ENCODE measurements at regions not wholly inside any gene's neighbourhood (a gene's known extent, or its start where the extent isn't known, plus 50 kb on each side); places are given as distances from the start of the nearest gene placed in this dataset.

GRCh38 chr5:40401284-40402006, 278.3 kb upstream of the PTGER4 start:
- Histone ChIP-seq H3K9me3 (ENCODE audit: control extremely low read depth in 1 of 5, control insufficient read depth in 4 of 5, insufficient read depth in 2 of 5, low read depth in 1 of 5, low read length in 4 of 5) (no peaks in the 10 kb centered on the region), H3K4me3 (ENCODE audit: control insufficient read depth in 1 of 7, extremely low read depth in 1 of 7, insufficient read depth in 4 of 7, low read depth in 2 of 7, low read length in 6 of 7) (no peak overlapping the region), H3K36me3 (ENCODE audit: control insufficient read depth in 4 of 4, insufficient read depth in 4 of 4, low read length in 3 of 4) (no peaks in the 10 kb centered on the region), H3K27me3 (replicated peaks in 2 of 5; ENCODE audit: control insufficient read depth in 4 of 5, insufficient read depth in 5 of 5, low read length in 4 of 5) (no peaks in the 10 kb centered on the region), H3K4me1 (ENCODE audit: control extremely low read depth in 1 of 4, control insufficient read depth in 4 of 4, insufficient read depth in 4 of 4, low read length in 3 of 4) (peaks cover 11 to 32% (median 14%) of the 10 kb centered on the region in 4 experiments), H3K27ac (ENCODE audit: insufficient read depth in 1 of 2, low read depth in 1 of 2, low read length in 2 of 2, poor library complexity in 1 of 2, severe bottlenecking in 2 of 2) (no peak overlapping the region)
- no peak for DNase-seq
- ChIA-PET CTCF (interaction anchor here (0.8 to 1.7 kb wide), 4 partner anchors 9 to 16 kb away, joined by 3 to 9 read pairs (median 5); no protein-coding TSS in a partner anchor), POLR2A (no interaction called here)
- 85% methylated on average over 4 of the region's 4 CpGs for WGBS (ENCODE audit: insufficient coverage)

- POLR2A ChIA-PET: no interaction called here
- CTCF ChIA-PET: no interaction called here
- no peak overlapping the region for H3K27ac ChIP-seq (ENCODE audit: insufficient read depth in 1 of 2, low read depth in 1 of 2, low read length in 2 of 2, poor library complexity in 1 of 2, severe bottlenecking in 2 of 2)
- no peaks in the 10 kb centered on the region for H3K27me3 ChIP-seq (replicated peaks in 2 of 5; ENCODE audit: control insufficient read depth in 4 of 5, insufficient read depth in 5 of 5, low read length in 4 of 5)
- H3K36me3 ChIP-seq (ENCODE audit: control insufficient read depth in 4 of 4, insufficient read depth in 4 of 4, low read length in 3 of 4): no peaks in the 10 kb centered on the region
- no peaks in the 10 kb centered on the region for H3K9me3 ChIP-seq (ENCODE audit: control extremely low read depth in 1 of 5, control insufficient read depth in 4 of 5, insufficient read depth in 2 of 5, low read depth in 1 of 5, low read length in 4 of 5)
- peaks cover 5 to 22% (median 7%) of the 10 kb centered on the region in 4 experiments for H3K4me1 ChIP-seq (ENCODE audit: control extremely low read depth in 1 of 4, control insufficient read depth in 4 of 4, insufficient read depth in 4 of 4, low read length in 3 of 4)
- DNase-seq: no peak
- no CpG with 5 or more reads among the region's 1 CpG for WGBS (ENCODE audit: insufficient coverage)
- no peak overlapping the region for H3K4me3 ChIP-seq (ENCODE audit: control insufficient read depth in 1 of 7, extremely low read depth in 1 of 7, insufficient read depth in 4 of 7, low read depth in 2 of 7, low read length in 6 of 7)
These were observed 279.5 kb upstream of the PTGER4 start for GRCh38 chr5:40400245-40400644.

- no peak for DNase-seq
- Histone ChIP-seq H3K4me3 (ENCODE audit: control insufficient read depth in 1 of 7, extremely low read depth in 1 of 7, insufficient read depth in 4 of 7, low read depth in 2 of 7, low read length in 6 of 7) (no peak overlapping the region), H3K36me3 (ENCODE audit: control insufficient read depth in 4 of 4, insufficient read depth in 4 of 4, low read length in 3 of 4) (no peaks in the 10 kb centered on the region), H3K27me3 (replicated peaks in 2 of 5; ENCODE audit: control insufficient read depth in 4 of 5, insufficient read depth in 5 of 5, low read length in 4 of 5) (no peaks in the 10 kb centered on the region), H3K9me3 (ENCODE audit: control extremely low read depth in 1 of 5, control insufficient read depth in 4 of 5, insufficient read depth in 2 of 5, low read depth in 1 of 5, low read length in 4 of 5) (no peaks in the 10 kb centered on the region), H3K27ac (ENCODE audit: insufficient read depth in 1 of 2, low read depth in 1 of 2, low read length in 2 of 2, poor library complexity in 1 of 2, severe bottlenecking in 2 of 2) (no peak overlapping the region), H3K4me1 (ENCODE audit: control extremely low read depth in 1 of 4, control insufficient read depth in 4 of 4, insufficient read depth in 4 of 4, low read length in 3 of 4) (peaks cover 0 to 13% (median under 1%) of the 10 kb centered on the region in 4 experiments)
- CTCF ChIA-PET: no interaction called here
- POLR2A ChIA-PET: no interaction called here
- WGBS (ENCODE audit: insufficient coverage): 100% methylated on average over 1 of the region's 1 CpG
These were observed 280.4 kb upstream of the PTGER4 start for GRCh38 chr5:40399349-40399748.

- no peak for DNase-seq
- H3K36me3 ChIP-seq (ENCODE audit: control insufficient read depth in 4 of 4, insufficient read depth in 4 of 4, low read length in 3 of 4): no peaks in the 10 kb centered on the region
- H3K4me3 ChIP-seq (ENCODE audit: control insufficient read depth in 1 of 7, extremely low read depth in 1 of 7, insufficient read depth in 4 of 7, low read depth in 2 of 7, low read length in 6 of 7): no peak overlapping the region
- no peaks in the 10 kb centered on the region for H3K27me3 ChIP-seq (replicated peaks in 2 of 5; ENCODE audit: control insufficient read depth in 4 of 5, insufficient read depth in 5 of 5, low read length in 4 of 5)
- no peaks in the 10 kb centered on the region for H3K9me3 ChIP-seq (ENCODE audit: control extremely low read depth in 1 of 5, control insufficient read depth in 4 of 5, insufficient read depth in 2 of 5, low read depth in 1 of 5, low read length in 4 of 5)
- ChIA-PET CTCF (interaction anchor here (1.1 to 1.6 kb wide), 4 partner anchors 8 to 255 kb away, joined by 3 to 4 read pairs (median 4); no protein-coding TSS in a partner anchor), POLR2A (no interaction called here)
- H3K27ac ChIP-seq (ENCODE audit: insufficient read depth in 1 of 2, low read depth in 1 of 2, low read length in 2 of 2, poor library complexity in 1 of 2, severe bottlenecking in 2 of 2): no peak overlapping the region
- H3K4me1 ChIP-seq (ENCODE audit: control extremely low read depth in 1 of 4, control insufficient read depth in 4 of 4, insufficient read depth in 4 of 4, low read length in 3 of 4): peaks cover 0 to 9% (median 0%) of the 10 kb centered on the region in 4 experiments
- WGBS (ENCODE audit: insufficient coverage): 100% methylated on average over 1 of the region's 1 CpG
These were observed 281.7 kb upstream of the PTGER4 start for GRCh38 chr5:40397976-40398375.

- ChIA-PET POLR2A (no interaction called here), CTCF (interaction anchor here (1.1 to 1.6 kb wide), 4 partner anchors 9 to 256 kb away, joined by 3 to 4 read pairs (median 4); no protein-coding TSS in a partner anchor)
- peaks cover 0 to 8% (median 0%) of the 10 kb centered on the region in 4 experiments for H3K4me1 ChIP-seq (ENCODE audit: control extremely low read depth in 1 of 4, control insufficient read depth in 4 of 4, insufficient read depth in 4 of 4, low read length in 3 of 4)
- no peak overlapping the region for H3K27ac ChIP-seq (ENCODE audit: insufficient read depth in 1 of 2, low read depth in 1 of 2, low read length in 2 of 2, poor library complexity in 1 of 2, severe bottlenecking in 2 of 2)
- WGBS (ENCODE audit: insufficient coverage): 60% methylated on average over 2 of the region's 2 CpGs
- H3K4me3 ChIP-seq (ENCODE audit: control insufficient read depth in 1 of 7, extremely low read depth in 1 of 7, insufficient read depth in 4 of 7, low read depth in 2 of 7, low read length in 6 of 7): no peak overlapping the region
- H3K27me3 ChIP-seq (replicated peaks in 2 of 5; ENCODE audit: control insufficient read depth in 4 of 5, insufficient read depth in 5 of 5, low read length in 4 of 5): no peaks in the 10 kb centered on the region
- no peak for DNase-seq
- no peaks in the 10 kb centered on the region for H3K9me3 ChIP-seq (ENCODE audit: control extremely low read depth in 1 of 5, control insufficient read depth in 4 of 5, insufficient read depth in 2 of 5, low read depth in 1 of 5, low read length in 4 of 5)
- no peaks in the 10 kb centered on the region for H3K36me3 ChIP-seq (ENCODE audit: control insufficient read depth in 4 of 4, insufficient read depth in 4 of 4, low read length in 3 of 4)
These were observed 282.6 kb upstream of the PTGER4 start for GRCh38 chr5:40397091-40397490.

- Histone ChIP-seq H3K36me3 (ENCODE audit: control insufficient read depth in 4 of 4, insufficient read depth in 4 of 4, low read length in 3 of 4) (no peaks in the 10 kb centered on the region), H3K27me3 (replicated peaks in 2 of 5; ENCODE audit: control insufficient read depth in 4 of 5, insufficient read depth in 5 of 5, low read length in 4 of 5) (no peaks in the 10 kb centered on the region), H3K9me3 (ENCODE audit: control extremely low read depth in 1 of 5, control insufficient read depth in 4 of 5, insufficient read depth in 2 of 5, low read depth in 1 of 5, low read length in 4 of 5) (no peaks in the 10 kb centered on the region), H3K4me1 (ENCODE audit: control extremely low read depth in 1 of 4, control insufficient read depth in 4 of 4, insufficient read depth in 4 of 4, low read length in 3 of 4) (peaks cover 0 to 2% (median under 1%) of the 10 kb centered on the region in 4 experiments), H3K27ac (ENCODE audit: insufficient read depth in 1 of 2, low read depth in 1 of 2, low read length in 2 of 2, poor library complexity in 1 of 2, severe bottlenecking in 2 of 2) (no peak overlapping the region), H3K4me3 (ENCODE audit: control insufficient read depth in 1 of 7, extremely low read depth in 1 of 7, insufficient read depth in 4 of 7, low read depth in 2 of 7, low read length in 6 of 7) (no peak overlapping the region)
- ChIA-PET CTCF (interaction anchor here (1.4 kb wide), 1 partner anchor 14 kb away, joined by 4 read pairs; no protein-coding TSS in a partner anchor), POLR2A (no interaction called here)
- WGBS (ENCODE audit: insufficient coverage): no CpG with 5 or more reads among the region's 1 CpG
- DNase-seq: peak in 1 of 3 donors; percentile 60
These were observed 283.4 kb upstream of the PTGER4 start for GRCh38 chr5:40396317-40396716.

- H3K27me3 ChIP-seq (replicated peaks in 2 of 5; ENCODE audit: control insufficient read depth in 4 of 5, insufficient read depth in 5 of 5, low read length in 4 of 5): no peaks in the 10 kb centered on the region
- no peak overlapping the region for H3K27ac ChIP-seq (ENCODE audit: insufficient read depth in 1 of 2, low read depth in 1 of 2, low read length in 2 of 2, poor library complexity in 1 of 2, severe bottlenecking in 2 of 2)
- H3K4me1 ChIP-seq (ENCODE audit: control extremely low read depth in 1 of 4, control insufficient read depth in 4 of 4, insufficient read depth in 4 of 4, low read length in 3 of 4): peaks cover 0 to 3% (median 1%) of the 10 kb centered on the region in 4 experiments
- no peaks in the 10 kb centered on the region for H3K9me3 ChIP-seq (ENCODE audit: control extremely low read depth in 1 of 5, control insufficient read depth in 4 of 5, insufficient read depth in 2 of 5, low read depth in 1 of 5, low read length in 4 of 5)
- ChIA-PET CTCF (interaction anchor here (1.0 kb wide), 1 partner anchor 12 kb away, joined by 3 read pairs; no protein-coding TSS in a partner anchor), POLR2A (no interaction called here)
- WGBS (ENCODE audit: insufficient coverage): 90% methylated on average over 2 of the region's 4 CpGs
- no peak overlapping the region for H3K4me3 ChIP-seq (ENCODE audit: control insufficient read depth in 1 of 7, extremely low read depth in 1 of 7, insufficient read depth in 4 of 7, low read depth in 2 of 7, low read length in 6 of 7)
- no peak for DNase-seq
- H3K36me3 ChIP-seq (ENCODE audit: control insufficient read depth in 4 of 4, insufficient read depth in 4 of 4, low read length in 3 of 4): no peaks in the 10 kb centered on the region
These were observed 284.5 kb upstream of the PTGER4 start for GRCh38 chr5:40395251-40395650.

All from common myeloid progenitor, CD34-positive (primary cell).